Psoas muscle (tissue), 7 donors: ENCODE measurements at regions not wholly inside any gene's neighbourhood (a gene's known extent, or its start where the extent isn't known, plus 50 kb on each side); places are given as distances from the start of the nearest gene placed in this dataset.

Experiments
- ATAC-seq, 4 donors: fragments of 200-7000 bp; cut with Tn5 transposase; one replicate each; pipeline ENCODE4 v1.9.1; 2020; ENCODE audit warnings: moderate library complexity in 3 of 4, mild to moderate bottlenecking in 2 of 4
- DNase-seq, 2 donors: peaks; one replicate each; pipeline ENCODE4 v3.0.0-alpha.2; 2020
- H3K27ac ChIP-seq: fragments of 200-600 bp; one replicate; pipeline ENCODE4 v1.8.0; 2022
- H3K27me3 ChIP-seq, 3 donors: fragments of 200-600 bp in 1 of 3; one replicate each; pipeline versions ENCODE4 v1.6.1 to v1.8.0; 2013 to 2022; ENCODE audit warnings: low read length in 2 of 3, mild to moderate bottlenecking in 2 of 3, moderate library complexity in 1 of 3; ENCODE audit not compliant: insufficient read depth in 3 of 3
- H3K36me3 ChIP-seq, 2 donors: fragments of 200-600 bp in 1 of 2; one replicate each; pipeline versions ENCODE4 v1.6.1 to v1.8.0; 2013 to 2022; ENCODE audit warnings: low read depth in 1 of 2, mild to moderate bottlenecking in 1 of 2, moderate library complexity in 1 of 2; ENCODE audit not compliant: insufficient read depth in 1 of 2
- H3K4me1 ChIP-seq: fragments of 200-600 bp; one replicate; pipeline ENCODE4 v1.8.0; 2022
- H3K4me3 ChIP-seq: fragments of 200-600 bp; one replicate; pipeline ENCODE4 v1.8.0; 2022; ENCODE audit warnings: mild to moderate bottlenecking
- H3K9me3 ChIP-seq: fragments of 200-600 bp; one replicate; pipeline ENCODE4 v1.8.0; 2022
- CTCF ChIP-seq: fragments of 200-600 bp; IDR thresholded peaks from one replicate; pipeline ENCODE4 v1.8.0; 2022; ENCODE audit warnings: antibody characterized with exemption
- WGBS, 3 donors: extraction: QIAGEN DNeasy Blood & Tissue Kit; methylation state at CpG; one replicate each; pipeline versions ENCODE4 v1.1.6 to v1.1.7; 2013; 5-methylcytosine and 5-hydroxymethylcytosine counted together
- intact Hi-C, 2 donors: fragments of 100-400 bp; cut with DNase I; formaldehyde crosslinking; loops; one replicate each; pipeline versions ENCODE4 v1.11.0 to v1.14.2; 2022
- donor health status: healthy with polysubstance abuse.
- donor health status: DM: no; HTN: no; CAD: no; lungs with moderate emphysema.
- donor health status: Bipolar disorder and iron deficiency.
- donor health status: healthy.
- donor health status: DM: yes; HTN: yes; CAD: no.
- donor health status: DM: no; HTN: no; CAD: no.
- donor health status: DM: yes; HTN: yes; CAD: no.

GRCh38 chr13:29937379-29937778, 87.0 kb upstream of the UBL3 start:
- Histone ChIP-seq H3K4me3 (no peak overlapping the region), H3K27me3 (peaks cover 0 to 5% (median 0%) of the 10 kb centered on the region in 3 donors), H3K4me1 (no peaks in the 10 kb centered on the region), H3K27ac (no peak overlapping the region), H3K9me3 (no peaks in the 10 kb centered on the region), H3K36me3 (no peaks in the 10 kb centered on the region)
- no peak for ATAC-seq
- no peak for DNase-seq
- WGBS, 3 donors = 87 to 88% (median 87%) methylated on average over 12 of the region's 12 CpGs
- intact Hi-C loops = no loop called here
- TF ChIP-seq CTCF = no peak

DNA sequence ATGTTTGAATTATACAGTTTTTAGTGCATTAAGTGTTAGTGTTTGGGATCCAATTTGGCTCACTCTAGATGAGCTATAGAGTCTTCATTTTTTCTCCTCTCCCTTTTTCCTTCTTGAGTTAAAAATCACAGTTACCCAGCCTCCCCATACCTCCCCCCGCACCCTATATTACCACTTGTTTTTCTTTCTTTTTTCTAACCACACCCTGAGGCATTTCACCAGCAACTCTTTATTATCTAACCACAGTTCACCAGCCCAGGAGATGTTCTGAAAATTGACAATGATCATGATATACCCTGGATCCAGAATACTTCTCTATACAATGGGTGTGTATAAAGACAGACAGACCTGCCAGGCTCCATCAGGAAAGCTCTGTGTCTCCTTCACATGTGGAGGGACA, 86.5 kb upstream of the UBL3 start:
- intact Hi-C loops = no loop called here
- no peak overlapping the region for H3K4me3 ChIP-seq
- no peak for TF ChIP-seq CTCF
- no peak overlapping the region for H3K27ac ChIP-seq
- no peaks in the 10 kb centered on the region for H3K36me3 ChIP-seq
- H3K27me3 ChIP-seq = peaks cover 0 to 5% (median 0%) of the 10 kb centered on the region in 3 donors
- ATAC-seq (no peak), DNase-seq (no peak)
- no peaks in the 10 kb centered on the region for H3K4me1 ChIP-seq
- no peaks in the 10 kb centered on the region for H3K9me3 ChIP-seq
- WGBS, 3 donors = 94 to 100% (median 94%) methylated on average over 1 of the region's 1 CpG

DNA sequence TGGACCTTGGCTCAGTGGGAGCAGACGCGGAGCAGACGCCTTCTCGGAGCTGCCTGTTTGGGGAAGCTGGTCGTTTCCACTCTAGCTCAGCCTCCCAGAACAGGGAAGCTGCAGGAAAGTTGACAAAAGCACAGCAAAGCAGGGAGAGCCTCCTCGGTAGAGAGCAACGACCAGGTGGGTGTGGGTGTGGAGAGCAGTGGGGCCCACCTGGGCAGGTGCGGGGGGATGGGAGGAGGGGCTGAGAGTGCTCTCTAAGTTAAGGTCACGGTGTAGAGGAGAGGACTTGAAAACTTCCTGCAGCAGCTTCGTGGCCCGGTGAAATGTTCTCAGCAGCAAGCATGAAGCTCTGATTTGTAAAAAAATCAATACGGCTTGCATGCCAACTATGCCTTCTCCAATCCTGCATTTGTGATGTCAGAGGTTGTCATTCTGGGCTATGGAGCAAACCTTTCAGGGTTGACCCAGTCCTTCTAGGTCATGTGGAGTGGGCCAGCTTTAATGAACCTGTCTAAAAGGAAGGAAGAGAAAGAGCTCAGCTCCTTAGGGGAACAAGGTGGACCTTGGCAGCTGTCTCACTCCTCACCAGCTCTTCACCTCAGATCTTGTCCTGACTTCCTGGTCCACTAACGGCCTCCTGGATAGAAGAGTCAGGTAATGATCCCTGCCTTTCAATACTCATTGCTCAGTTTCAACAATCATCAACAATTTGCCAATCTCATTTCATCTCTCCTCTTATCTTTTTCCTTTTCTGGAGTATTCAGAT, 85.8 kb upstream of the UBL3 start:
- no peak for ATAC-seq
- intact Hi-C loops = no loop called here

DNA sequence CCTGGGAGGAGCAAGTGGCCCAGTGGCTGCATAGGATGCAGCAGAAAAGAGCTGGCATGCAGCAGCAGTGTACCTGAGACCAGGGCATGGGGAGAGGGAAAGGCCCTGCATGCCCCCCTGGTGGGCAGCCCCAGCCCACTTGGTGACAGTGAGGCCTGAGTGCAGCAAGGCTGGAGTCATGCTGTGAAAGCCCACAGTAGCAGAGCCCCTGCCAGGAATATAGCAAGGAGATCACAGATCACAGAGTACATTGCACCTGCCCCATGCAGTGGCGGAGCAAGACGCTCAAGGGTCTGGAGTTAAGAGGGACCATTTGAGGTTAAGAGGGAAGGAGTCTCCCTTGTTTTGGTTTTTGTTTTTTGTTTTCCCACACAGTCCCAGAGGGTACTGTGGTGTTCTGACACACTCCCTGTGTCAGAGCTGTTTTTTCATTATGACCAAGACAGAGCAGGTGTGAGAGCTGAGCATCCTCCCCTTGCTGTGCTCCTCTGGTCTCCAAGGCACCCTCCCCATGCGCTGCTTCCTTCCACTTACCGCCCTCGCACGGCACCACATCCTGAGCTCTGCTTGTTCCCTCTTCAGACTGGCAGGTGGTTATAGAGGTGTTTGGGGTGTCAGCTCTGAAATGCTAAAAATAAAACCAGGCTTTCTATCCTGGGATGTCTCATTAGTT, 85.0 kb upstream of the UBL3 start:
- H3K27ac ChIP-seq = no peak overlapping the region
- 62 to 70% (median 64%) methylated on average over 6 of the region's 6 CpGs for WGBS, 3 donors

More for the DNA sequence above, 85.8 kb upstream of the UBL3 start:
- 41 to 49% (median 43%) methylated on average over 13 of the region's 13 CpGs for WGBS, 3 donors
- H3K4me3 ChIP-seq = no peak overlapping the region
- H3K27ac ChIP-seq = no peak overlapping the region
- H3K36me3 ChIP-seq = no peaks in the 10 kb centered on the region
- H3K27me3 ChIP-seq = peaks cover 0 to 5% (median 0%) of the 10 kb centered on the region in 3 donors
- no peak for TF ChIP-seq CTCF
- no peak for DNase-seq
- H3K9me3 ChIP-seq = no peaks in the 10 kb centered on the region
- H3K4me1 ChIP-seq = no peaks in the 10 kb centered on the region

More for the DNA sequence above, 85.0 kb upstream of the UBL3 start:
- Histone ChIP-seq H3K4me1 (no peaks in the 10 kb centered on the region), H3K36me3 (no peaks in the 10 kb centered on the region), H3K27me3 (peaks cover 0 to 5% (median 0%) of the 10 kb centered on the region in 3 donors), H3K9me3 (no peaks in the 10 kb centered on the region), H3K4me3 (no peak overlapping the region)
- no peak for ATAC-seq
- TF ChIP-seq CTCF = no peak
- intact Hi-C loops = no loop called here
- DNase-seq = no peak
